Retinal pigment epithelial cell (primary cell): ENCODE measurements at regions not wholly inside any gene's neighbourhood (a gene's known extent, or its start where the extent isn't known, plus 50 kb on each side); places are given as distances from the start of the nearest gene placed in this dataset.

Source experiments
- DNase-seq: peaks from one replicate; pipeline ENCODE4 v3.0.0-alpha.2; 2010; ENCODE audit warnings: low read depth
- H3K4me3 ChIP-seq: 2 replicates; pipeline ENCODE4 v1.5.1; 2011; ENCODE audit warnings: mild to moderate bottlenecking, low read length, control low read depth, moderate library complexity
- TF ChIP-seq, protein P1 (sequence below): conservative IDR thresholded peaks from 2 replicates; pipeline ENCODE4 v1.5.1; 2011; ENCODE audit warnings: low read depth, low read length, control low read depth, inconsistent platforms

DNA sequence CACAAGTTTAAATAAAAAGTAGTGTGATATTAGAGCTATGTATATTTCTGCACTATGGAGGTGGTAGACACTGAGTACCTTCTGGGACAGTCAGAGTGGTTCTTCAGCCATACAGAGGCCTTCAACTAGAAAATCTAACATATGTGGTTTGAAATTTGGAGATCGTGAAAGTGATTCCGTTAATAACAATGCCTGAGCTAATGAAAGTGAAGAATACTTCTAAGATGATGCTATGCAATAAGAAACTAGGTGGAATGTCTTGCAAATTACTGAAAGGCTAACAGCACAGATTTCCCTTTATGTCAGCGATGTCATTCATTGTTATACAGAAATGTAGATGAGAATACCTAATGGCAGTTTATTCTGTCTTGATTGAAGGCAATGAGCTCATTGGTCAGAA is 1984.7 kb upstream of the RAG2 start:
- no peak for DNase-seq
- H3K4me3 ChIP-seq: no peak overlapping the region
- TF ChIP-seq, protein P1, sequence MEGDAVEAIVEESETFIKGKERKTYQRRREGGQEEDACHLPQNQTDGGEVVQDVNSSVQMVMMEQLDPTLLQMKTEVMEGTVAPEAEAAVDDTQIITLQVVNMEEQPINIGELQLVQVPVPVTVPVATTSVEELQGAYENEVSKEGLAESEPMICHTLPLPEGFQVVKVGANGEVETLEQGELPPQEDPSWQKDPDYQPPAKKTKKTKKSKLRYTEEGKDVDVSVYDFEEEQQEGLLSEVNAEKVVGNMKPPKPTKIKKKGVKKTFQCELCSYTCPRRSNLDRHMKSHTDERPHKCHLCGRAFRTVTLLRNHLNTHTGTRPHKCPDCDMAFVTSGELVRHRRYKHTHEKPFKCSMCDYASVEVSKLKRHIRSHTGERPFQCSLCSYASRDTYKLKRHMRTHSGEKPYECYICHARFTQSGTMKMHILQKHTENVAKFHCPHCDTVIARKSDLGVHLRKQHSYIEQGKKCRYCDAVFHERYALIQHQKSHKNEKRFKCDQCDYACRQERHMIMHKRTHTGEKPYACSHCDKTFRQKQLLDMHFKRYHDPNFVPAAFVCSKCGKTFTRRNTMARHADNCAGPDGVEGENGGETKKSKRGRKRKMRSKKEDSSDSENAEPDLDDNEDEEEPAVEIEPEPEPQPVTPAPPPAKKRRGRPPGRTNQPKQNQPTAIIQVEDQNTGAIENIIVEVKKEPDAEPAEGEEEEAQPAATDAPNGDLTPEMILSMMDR: no peak

- TF ChIP-seq, protein P1: no peak
- H3K4me3 ChIP-seq: no peak overlapping the region
- peak; percentile 4 for DNase-seq
Observed at GRCh38 chr11:38582151-38582550, 1984.1 kb upstream of the RAG2 start.

GRCh38 chr11:38577769-38578168 is 1979.7 kb upstream of the RAG2 start:
- TF ChIP-seq, protein P1: no peak
- H3K4me3 ChIP-seq: no peak overlapping the region
- no peak for DNase-seq

DNA sequence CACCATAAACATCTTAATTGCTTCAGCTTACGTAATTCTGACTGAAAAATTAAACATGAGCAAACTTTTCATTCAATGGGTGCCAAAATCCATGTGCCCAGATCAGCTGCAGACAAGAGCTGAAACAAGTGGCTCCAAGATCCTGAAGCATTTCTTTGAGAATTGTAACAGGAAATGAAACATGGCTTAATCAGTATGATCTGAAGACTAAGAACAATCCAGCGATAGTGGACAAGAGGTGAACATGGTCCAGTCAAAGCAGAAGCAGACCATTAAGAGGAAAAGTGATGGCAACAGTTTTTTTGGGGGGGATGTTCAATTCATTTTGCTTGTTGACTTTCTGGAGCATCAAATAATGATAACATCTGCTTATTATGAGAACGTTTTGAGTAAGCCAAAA is 1964.5 kb upstream of the RAG2 start:
- TF ChIP-seq, protein P1: no peak

GRCh38 chr11:38553148-38553547 is 1955.1 kb upstream of the RAG2 start:
- H3K4me3 ChIP-seq: no peak overlapping the region
- TF ChIP-seq, protein P1: no peak
- no peak for DNase-seq

More for the DNA sequence above, 1964.5 kb upstream of the RAG2 start:
- H3K4me3 ChIP-seq: no peak overlapping the region
- no peak for DNase-seq

DNA sequence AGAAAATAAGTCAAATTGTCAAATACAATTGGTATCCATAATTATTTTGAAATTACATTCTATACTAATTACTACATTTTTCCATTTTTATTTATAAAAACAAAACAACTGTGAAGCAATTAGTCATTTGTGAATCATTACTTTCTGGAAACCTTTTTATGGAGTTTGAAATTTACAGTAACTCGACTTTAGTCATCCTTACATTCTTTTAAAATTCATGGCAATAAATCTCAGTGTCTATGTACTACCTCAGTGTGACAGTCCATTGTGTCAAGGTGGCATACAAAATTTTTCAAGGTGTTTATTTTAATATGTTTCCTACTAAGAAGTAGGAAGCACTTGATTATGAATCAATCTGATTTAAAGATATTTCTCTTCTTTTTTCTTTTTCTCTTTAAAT is 1949.4 kb upstream of the RAG2 start:
- no peak for DNase-seq
- H3K4me3 ChIP-seq: no peak overlapping the region
- TF ChIP-seq, protein P1: no peak

DNA sequence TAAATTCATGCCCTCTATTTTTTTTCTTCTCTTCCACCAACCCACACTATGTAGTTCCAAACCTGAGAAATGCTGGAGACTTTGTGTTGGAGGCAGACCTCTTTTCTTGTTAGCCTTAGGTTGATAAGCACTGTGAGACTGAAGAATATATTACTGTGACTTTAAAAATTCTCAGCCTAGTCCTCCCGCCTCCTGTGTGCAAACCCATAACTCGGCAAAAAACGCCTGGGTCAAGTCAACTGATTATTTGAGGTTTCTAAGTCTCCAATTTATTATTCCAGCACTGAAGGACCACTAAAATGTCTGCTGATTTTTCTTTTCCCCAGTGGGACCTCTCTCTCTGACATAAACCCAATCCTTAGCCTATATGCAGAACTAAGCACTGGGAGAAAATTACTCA is 1946.0 kb upstream of the RAG2 start:
- H3K4me3 ChIP-seq: no peak overlapping the region
- TF ChIP-seq, protein P1: no peak
- no peak for DNase-seq
